Stimulated activated CD4-positive, alpha-beta T cell treated with anti-CD3 and anti-CD28 coated beads, Interleukin-2, amount 100 ng/mL, for 4 hours (primary cell): ENCODE measurements at regions not wholly inside any gene's neighbourhood (a gene's known extent, or its start where the extent isn't known, plus 50 kb on each side); places are given as distances from the start of the nearest gene placed in this dataset.
"Not testable (repeated sequence)": the region's sequence is repeated elsewhere in the genome, so short reads cannot be mapped to it uniquely, and the experiment has no call there.

Source experiments
- DNase-seq: peaks from one replicate; pipeline ENCODE4 v3.0.0-alpha.2; 2020; ENCODE audit warnings: low read depth

DNA sequence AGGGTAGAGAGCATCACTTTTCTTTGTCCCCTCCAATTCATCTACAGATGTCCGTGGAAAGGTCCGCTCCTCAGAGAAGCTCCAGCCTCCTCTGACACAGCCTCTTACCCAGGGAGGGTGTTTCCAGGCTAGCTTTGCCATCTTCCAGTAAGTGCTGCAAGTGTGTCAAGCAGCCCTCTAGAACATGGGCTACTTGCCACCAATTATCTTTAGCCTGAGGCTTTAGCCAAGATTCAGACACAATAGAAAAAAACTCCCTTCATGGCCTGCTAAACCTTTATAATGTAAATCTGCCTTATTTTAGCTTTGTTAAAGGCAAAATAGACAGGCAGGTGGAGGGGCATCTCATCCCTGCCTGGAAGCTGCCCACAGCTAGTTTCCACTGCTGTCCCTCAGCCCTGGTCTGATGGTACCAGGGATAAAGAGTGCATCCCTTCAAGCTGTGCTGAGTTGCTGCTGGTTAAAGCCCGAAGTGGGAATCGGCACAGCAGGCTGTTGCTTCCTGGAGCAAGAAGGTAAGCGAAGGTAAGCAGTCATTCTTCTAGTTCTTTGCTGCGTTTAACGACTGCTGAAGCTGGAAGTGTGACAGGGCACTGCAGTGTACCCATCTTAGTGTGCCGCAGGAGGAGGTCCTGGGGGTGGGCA lies 190.1 kb upstream of the E2F8 start:
- no peak for DNase-seq

DNA sequence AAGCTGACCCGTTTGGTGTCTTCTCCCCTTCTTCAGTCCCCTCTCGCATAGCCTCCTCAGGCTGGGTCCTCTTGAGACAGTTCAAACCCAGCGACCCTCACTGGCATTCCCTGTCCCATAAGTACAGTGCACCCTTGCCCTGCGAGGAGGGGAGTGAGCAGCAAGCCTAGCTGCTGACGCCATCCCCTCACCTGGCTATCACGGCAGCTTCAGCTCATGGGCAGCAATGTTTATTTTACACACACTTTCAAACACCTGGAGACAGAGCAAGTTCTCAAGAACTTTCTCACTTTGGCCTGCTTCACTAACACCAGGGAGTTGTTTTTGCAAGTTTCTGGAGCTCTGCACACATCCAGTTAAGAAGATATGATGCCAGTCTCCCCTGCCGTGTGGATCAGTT lies 189.6 kb upstream of the E2F8 start:
- DNase-seq = no peak

DNA sequence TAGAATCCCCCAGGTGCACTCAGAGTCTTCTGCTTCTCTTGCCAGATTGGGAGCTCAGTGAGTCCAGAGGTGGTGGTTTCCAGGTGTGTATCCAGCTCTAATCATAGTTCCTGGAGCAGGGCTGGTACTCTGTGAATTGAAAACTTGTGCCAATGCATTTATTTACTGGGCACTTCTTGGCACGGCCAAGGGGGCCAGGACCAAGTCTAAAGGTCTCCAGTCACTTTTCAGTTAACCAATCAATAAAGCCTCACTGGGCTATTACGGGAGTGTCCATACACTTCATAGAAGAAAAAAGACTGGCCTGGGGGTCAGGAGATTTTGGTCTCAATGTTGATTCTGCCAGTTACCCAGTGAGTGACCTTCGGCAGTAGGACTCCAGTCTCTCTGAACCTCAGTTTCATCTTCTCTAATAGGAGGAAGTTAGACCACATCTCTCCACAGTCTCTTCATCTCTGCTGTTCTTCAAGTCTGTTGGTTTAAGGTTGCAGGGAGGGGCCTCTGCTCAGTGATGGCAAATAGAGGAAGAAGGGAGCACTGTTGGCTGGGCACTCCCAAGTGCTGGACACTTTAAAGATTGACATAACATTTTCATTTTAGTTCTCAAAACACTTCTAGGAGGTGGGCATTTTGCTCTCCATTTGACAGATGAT lies 188.5 kb upstream of the E2F8 start:
- no peak for DNase-seq

DNA sequence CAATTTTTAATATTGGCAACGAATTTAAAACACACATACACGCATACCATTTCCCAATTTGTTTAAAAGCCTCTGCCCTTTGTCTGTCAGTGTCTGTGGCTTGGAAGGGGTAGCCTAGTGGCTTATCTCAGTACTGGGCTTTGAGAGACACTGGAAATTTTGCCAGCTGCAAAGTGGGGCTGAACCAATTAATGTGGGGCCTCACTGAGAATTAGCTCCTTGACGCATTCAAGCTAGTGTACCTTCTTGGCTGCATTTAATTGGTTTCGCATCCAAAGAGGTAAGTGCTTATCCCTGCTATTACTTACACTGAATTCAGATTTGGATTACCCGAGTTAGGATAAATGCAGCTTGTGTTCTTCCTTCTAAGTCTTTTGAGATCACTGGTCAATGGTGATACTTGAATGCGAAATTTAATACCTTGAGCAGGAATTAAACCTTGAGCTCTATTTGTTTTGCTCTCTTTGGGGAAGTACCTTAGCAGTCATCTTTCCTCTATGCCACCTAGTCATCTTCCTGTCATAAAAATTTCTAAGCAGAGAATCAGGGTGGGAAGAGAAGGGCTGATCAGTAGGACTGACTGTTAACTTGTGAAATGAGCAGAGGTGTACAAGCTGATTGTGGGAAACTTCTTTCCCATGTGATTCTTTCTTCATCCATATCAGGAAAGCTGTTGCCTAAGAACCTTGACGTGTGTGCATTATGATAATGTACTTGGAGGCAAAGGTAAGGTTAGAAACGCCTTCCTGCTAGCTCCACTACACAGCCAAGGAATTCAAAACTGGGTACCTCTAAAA lies 187.7 kb upstream of the E2F8 start:
- no peak for DNase-seq

DNA sequence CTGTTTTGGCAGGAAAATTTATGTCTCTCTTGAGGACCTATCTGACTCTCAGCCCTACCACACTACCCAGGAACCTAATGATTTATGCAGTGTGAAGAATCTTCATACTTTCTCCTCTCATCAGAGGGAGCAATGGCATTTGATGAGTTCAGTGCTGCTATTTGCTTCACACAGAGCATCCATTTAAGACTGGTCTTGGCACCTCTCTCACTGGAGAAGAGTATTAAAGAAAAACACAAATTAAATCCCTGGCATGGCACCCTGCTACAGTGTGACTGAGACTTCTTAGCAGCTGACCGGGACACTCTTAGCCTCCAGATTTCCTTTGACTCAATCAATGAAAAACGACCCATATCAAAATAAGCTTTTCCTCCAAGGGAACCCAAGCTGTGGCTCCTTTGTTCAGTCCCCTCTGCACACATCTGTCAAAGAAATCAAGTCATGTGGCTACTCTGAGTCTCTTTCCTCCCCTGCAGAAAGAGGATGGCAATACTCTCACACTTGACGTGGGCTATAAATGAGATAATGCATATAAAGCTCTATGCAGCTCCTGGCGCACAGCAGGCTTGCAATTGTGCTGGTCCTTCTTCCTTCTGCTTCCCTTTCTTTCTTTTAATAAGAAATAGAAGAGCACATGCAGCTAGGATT lies 186.1 kb upstream of the E2F8 start:
- no peak for DNase-seq

DNA sequence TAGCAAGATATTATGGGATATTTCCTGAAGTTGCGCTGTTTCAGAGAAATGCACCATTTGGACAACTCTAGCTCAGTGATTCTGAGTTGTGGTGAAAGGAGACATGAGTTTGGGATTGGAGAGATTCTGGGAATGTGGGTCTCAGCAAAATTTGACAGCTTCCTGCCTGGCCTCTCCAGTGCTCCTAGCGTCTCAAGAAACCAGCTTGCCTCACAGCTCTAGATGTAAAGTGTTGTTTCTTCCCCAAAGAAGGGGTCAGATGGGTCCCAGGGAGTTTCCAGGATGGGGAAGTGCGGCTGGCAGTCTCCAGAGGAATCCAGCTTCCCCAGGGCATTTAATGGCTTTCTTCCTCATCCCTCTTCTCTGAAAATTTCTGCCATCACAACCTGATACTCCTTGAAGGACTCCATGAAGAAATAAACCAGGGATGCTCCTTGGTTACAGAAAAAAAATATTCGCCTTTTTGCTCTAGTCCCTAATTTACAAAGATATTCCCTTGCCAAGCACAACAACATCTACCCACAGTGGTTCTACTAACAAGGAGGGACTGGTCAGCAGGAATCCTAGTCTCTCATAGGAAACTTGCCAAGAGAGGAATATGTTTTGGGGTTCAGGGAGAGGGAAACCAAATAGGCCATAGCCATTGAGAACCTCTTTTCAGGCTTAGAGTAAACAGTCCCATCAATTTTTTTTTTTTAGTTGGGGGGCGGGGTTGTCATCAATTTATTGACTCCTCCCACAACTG lies 185.4 kb upstream of the E2F8 start:
- DNase-seq = no peak

DNA sequence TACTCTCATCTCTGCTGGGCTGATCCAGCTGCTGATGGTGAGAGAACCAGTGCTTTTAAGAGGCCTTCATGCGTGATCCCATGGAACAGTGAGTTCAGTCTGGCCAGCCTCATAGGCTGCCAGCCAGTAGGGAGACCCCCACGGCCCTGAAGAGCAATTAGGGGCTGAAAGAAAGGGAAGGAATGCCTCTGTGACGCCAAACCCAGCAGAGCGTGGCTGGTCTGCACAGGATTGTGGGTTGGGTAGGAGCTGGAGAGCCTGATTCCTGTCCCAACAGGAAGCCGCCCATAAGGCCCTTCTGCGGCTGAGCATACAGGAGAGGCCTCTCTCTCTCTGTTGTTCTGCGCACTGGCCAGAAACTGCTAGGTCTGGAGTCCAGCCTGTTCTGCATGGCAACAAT lies 181.5 kb upstream of the E2F8 start:
- no peak for DNase-seq

DNA sequence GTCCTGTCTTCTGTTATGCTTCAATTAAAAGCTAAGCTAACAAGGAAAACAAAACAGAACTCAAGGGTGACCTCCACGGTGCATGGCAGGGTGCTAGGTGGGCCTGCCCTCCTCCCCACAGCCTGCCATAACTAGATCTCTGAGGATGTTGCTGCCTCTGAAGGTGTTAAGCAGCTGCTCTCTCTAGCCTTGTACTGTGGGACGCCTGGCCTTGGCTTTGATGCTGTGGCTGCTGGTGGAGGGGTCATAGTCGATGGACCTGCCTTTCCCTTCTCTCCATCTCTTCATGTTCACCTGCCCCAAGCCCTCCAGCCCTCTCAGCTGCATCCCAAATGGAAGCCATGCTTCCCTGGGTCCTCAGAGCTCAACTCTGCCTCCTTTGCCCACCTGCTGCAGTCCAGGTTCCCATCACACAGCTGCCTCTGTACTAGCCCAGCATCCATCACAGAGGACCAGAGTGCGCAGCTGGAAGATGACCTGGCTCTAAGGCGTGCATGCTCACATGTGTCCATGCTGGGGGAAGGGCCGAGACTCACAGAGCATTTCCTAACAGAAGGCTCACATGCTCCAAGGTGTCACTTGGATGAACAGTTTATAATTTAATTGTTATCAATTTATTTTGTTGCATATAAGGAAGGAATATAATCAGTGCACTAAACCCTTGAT lies 180.3 kb upstream of the E2F8 start:
- DNase-seq = no peak

DNA sequence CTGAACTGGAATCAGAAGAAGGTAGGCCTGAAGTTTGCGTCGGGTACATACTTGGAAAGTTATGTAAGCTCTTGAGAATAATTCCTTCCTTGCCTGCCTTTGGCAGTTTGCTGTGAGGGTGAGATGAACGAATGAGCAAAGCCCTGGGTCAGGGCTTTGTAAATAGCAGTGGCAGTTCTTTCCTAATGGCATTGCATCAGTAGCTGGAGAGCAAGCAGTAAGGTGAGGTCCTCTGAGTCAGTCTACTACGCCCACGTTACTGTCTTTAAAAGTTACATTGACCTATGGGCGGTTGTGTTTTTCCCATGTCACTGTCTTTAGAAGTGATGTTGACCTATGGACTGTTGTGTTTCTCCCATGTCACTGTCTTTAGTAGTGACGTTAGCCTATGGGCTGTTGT lies 179.1 kb upstream of the E2F8 start:
- no peak for DNase-seq

DNA sequence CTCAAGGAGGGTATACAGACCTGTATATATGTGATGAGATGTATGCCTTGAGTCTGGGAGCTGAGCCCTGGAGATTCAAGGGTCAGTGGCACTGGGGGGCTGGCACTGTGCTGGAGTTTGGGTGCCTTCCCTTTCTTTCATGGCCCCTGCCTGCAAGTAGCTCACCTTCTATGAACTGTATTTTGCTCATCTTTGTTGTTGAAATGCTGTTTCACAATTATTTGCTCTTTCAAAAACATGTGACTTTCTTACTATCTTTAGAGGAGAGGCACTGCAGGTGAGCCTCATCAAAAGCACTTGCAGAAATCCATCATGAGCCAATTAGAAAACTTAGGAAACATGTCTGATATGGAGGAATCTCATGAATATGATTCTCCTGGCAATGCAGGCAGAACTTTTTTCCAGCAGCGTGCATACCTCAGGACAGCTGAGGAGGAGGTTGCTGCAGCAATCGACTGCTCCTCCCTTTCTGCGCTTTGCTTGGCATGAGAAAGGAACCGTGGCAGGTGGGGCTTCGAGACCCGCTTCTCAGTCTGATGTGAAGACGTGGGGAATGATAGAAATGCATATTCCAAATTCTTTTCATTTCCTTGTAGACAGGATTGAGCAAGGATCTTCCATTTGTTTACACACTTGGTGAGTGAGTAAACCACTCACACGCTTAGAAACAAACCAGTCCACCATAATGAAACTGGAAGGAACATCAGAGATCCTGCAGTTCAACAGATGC lies 178.4 kb upstream of the E2F8 start:
- no peak for DNase-seq

DNA sequence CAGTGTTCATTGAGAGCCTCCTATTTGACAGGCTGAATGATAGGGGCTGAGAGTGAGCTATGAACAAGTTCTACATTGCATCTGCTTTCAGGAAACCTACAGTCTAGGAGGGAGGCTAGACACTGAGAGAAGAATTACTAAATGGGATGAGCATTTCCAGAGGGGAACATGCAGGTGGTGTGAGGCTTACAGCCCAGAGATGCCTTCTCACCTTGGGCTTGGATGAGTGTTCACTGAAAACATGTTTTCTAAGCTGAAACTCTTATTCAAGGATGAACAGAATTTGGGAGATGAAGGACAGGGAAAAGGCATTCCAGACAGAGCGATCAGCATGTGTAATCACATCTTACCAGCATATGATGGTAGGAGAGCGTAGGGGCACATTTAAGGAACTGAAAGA lies 177.5 kb upstream of the E2F8 start:
- DNase-seq = no peak

DNA sequence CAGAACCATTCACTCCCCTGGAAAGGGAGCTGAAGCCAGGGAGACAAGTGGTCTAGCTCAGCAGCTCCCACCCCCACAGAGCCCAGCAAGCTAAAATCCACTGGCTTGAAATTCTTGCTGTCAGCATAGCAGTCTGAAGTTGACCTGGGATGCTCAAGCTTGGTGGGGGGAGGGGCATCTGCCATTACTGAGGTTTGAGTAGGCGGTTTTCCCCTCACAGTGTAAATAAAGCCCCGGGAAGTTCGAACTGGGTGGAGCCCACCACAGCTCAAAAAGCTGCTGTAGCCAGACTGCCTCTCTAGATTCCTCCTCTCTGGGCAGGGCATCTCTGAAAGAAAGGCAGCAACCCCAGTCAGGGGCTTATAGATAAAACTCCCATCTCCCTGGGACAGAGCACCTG lies 171.3 kb upstream of the E2F8 start:
- not testable (repeated sequence) for DNase-seq

DNA sequence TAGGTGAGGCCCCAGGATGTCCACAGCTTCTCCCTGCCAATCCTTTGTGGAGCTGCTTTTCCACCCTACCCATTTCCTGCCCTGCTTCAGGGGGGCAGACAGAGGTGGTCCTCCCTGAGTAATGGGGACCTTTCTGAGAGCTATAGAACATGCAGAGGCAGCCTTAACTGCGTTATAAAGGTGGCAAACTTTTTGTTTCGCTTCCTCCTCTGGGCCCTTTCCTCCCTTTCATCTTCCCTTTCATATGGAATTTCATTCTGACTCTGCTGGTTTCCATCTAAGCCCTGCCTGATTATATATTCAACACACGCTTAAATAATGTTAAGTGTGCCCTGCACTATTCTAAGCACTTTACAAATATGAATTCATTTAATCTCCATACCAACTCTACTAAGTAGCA lies 169.3 kb upstream of the E2F8 start:
- no peak for DNase-seq

DNA sequence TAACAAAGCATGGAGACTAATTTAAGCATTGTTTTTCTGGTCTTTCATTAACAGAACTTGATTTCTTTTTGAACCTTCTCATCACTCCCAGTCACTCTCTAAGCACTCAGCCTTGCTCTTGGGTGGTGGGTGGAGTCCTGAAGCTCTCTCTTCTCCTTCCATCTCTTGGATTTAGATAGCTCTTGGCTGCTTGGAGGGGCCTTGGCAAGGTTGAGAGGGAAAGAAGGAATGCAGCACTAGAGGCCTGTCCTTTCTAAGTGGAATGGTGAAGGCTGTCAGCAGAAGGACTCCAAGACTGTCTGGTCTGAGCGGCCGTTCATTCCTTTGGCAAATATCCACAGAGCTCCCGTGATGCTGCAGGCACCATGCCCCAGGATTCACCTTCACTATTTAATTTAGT lies 168.6 kb upstream of the E2F8 start:
- no peak for DNase-seq

DNA sequence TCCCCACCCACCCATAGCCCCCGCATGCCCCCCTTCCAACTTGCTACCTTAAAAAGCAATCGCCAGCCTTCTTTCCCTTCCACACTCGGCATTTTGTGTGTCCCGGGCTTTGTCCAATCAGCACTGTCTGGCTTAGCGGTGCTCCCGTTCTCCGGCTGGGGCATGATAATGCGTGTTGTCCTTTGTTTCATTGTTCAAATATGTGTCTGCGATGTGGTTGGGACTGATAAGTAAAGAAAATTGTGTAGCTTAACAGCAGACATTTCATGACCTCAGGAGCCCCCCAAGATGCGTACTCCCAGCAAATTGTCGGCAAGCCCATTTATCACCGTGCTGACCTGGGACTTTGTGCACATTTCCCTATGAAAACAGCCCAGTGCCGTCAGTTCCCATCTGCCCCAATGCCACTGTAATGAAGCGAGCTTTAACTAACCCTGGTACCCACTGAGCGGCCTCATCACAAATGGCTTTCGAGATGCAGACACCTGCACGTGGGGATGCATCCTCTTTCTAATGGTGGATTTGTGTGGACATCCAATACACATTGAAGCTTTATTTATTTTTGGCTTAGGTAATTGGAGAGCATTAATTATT lies 167.0 kb upstream of the E2F8 start:
- no peak for DNase-seq

DNA sequence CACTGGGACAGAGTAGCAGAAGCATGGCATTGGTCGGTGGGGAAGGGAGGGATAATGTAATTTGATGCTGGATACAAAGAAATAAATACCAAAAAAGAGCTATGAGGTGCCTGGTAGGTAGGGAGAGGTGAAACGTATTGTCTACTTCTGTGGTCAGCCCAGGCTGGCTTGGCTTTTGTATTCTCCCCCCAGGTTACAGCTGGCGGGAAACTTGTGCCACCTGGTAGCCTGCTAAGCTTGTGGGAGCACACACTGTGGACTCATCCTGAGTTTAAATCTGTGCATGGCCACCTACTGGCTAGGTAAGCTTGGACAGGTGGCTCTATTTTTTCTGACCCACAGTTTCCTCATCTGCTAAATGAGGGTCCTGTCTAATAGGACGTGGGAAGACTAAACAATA lies 165.2 kb upstream of the E2F8 start:
- DNase-seq = no peak

DNA sequence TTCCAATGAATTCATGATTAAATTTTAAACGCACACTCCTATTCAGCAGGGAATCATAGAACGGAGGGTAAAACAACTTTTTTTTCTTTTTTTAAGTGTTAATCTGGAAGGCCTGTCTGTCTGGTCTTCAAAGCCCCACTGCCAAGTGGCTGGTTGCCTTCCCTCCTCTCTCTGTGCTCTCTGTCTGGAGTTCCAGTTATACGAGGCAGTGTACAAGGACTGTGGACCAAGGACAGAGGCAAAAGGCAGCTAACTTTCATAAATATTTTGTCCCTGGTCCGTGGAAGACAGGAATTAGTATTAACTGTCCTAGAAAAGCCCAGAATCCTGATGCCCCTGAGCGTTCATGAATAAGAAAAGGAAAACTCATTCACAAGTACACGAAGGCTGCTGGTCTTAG lies 164.0 kb upstream of the E2F8 start:
- no peak for DNase-seq

DNA sequence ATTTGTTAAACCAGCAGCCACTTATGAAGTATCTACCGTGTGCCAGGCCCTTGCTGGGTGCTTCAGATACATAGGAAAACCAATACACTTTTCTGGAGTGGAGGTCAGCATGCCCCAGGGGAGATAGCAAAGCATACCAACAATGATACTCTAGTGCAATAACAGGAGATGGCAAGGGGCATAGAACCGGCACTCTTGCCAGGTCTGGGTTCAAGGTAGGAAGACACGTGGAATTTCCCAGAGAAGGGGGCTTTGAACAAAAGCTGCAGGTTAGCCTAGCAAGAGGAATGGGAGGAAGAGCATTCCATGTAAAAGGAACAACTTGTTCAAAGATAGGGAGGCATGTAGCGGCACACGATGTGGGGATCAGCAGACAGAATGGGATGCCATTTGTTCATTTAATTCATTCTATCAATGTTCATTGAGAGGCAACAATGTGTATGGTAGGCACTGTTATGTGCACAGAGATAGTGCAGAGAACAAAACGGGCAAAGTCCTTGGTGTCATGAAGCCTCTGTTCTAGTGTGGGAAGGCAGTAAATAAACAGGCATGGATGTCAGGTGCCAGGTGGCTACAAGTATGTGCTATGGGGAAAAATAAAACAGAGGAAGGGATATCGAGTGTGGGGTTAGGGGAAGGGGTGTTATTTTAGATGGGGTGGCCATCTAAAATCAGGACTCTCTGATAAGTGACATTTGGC lies 162.6 kb upstream of the E2F8 start:
- DNase-seq = no peak

DNA sequence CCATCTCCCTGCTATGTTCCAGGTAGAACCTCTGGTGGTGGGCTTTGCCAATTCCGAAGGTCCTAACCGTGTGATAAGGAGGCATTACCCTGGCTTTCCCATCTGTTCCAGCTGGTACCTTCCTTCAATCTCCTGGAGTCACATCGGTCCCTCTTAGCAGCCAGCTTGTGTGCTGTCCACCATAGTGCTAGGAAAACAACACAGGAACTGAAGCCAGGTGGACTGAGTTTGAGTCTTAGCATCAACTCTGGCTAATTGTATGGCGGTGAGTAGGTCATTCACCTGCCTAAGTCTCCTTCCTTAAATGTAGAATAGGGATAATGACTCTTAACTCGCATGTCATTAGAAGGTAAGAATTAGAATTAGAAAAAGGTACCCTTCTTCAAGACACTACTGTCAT lies 159.6 kb upstream of the E2F8 start:
- DNase-seq = no peak
